DMS 273 (cell line): ENCODE measurements at regions not wholly inside any gene's neighbourhood (a gene's known extent, or its start where the extent isn't known, plus 50 kb on each side); places are given as distances from the start of the nearest gene placed in this dataset.

ENCODE experiments used
- DNase-seq: peaks from one replicate; lab custom pipeline; 2025; ENCODE audit not compliant: unreplicated experiment; lab: John Stamatoyannopoulos, UW

- DNase-seq = no peak
Measured at GRCh38 chr5:56591081-56591480, 224.3 kb upstream of the MAP3K1 start.

GRCh38 chr5:56589481-56589860, 225.9 kb upstream of the MAP3K1 start:
- peak; percentile 21 for DNase-seq

GRCh38 chr5:56588636-56589480, 226.5 kb upstream of the MAP3K1 start:
- no peak for DNase-seq

- peak; percentile 15 for DNase-seq
Measured at GRCh38 chr5:56588131-56588487, 227.2 kb upstream of the MAP3K1 start.

- no peak for DNase-seq
Measured at GRCh38 chr5:56587381-56588130, 227.8 kb upstream of the MAP3K1 start.

- peak; percentile 63 for DNase-seq
Measured at GRCh38 chr5:56585999-56586691, 229.2 kb upstream of the MAP3K1 start.

- DNase-seq = peak; percentile 46
Measured at GRCh38 chr5:56585461-56585860, 229.9 kb upstream of the MAP3K1 start.

GRCh38 chr5:56581426-56581825, 233.9 kb upstream of the MAP3K1 start:
- DNase-seq = no peak

- no peak for DNase-seq
Measured at GRCh38 chr5:56580864-56581263, 234.5 kb upstream of the MAP3K1 start.

- DNase-seq = no peak
Measured at GRCh38 chr5:56575821-56576220, 239.5 kb upstream of the MAP3K1 start.

- DNase-seq = no peak
Measured at GRCh38 chr5:56574778-56575177, 240.6 kb upstream of the MAP3K1 start.

- DNase-seq = no peak
Measured at GRCh38 chr5:56569566-56569965, 245.8 kb upstream of the MAP3K1 start.

- DNase-seq = no peak
Measured at GRCh38 chr5:56569076-56569475, 246.3 kb upstream of the MAP3K1 start.

- no peak for DNase-seq
Measured at GRCh38 chr5:56567278-56567677, 248.1 kb upstream of the MAP3K1 start.

- no peak for DNase-seq
Measured at GRCh38 chr5:56566374-56567249, 248.7 kb upstream of the MAP3K1 start.

GRCh38 chr5:56565644-56566043, 249.7 kb upstream of the MAP3K1 start:
- no peak for DNase-seq

- no peak for DNase-seq
Measured at GRCh38 chr5:56565283-56565615, 250.1 kb upstream of the MAP3K1 start.

- no peak for DNase-seq
Measured at GRCh38 chr5:56564541-56565282, 250.6 kb upstream of the MAP3K1 start.

- DNase-seq = no peak
Measured at GRCh38 chr5:56561455-56561854, 253.9 kb upstream of the MAP3K1 start.

- no peak for DNase-seq
Measured at GRCh38 chr5:56558131-56558745, 257.1 kb upstream of the MAP3K1 start.
